IMR-90 (cell line): ENCODE measurements at regions not wholly inside any gene's neighbourhood (a gene's known extent, or its start where the extent isn't known, plus 50 kb on each side); places are given as distances from the start of the nearest gene placed in this dataset.

Experiments
- ATAC-seq: fragments of 200-7000 bp; cut with Tn5 transposase; 2 replicates; pipeline ENCODE4 v1.9.1; 2020; ENCODE audit warnings: low read depth, mild to moderate bottlenecking, moderate library complexity
- BruUV-seq: library from RNA; stranded (reverse); fragments of 400-500 nt; replicated peaks from 2 replicates; lab custom pipeline; 2021; lab: Mats Ljungman, UMichigan
- CTCF ChIA-PET: fragments of 300-600 bp; formaldehyde crosslinking; extraction: SDS; loops from one replicate; lab custom pipeline; 2021; ENCODE audit warnings: antibody characterized with exemption; lab: Yijun Ruan, JAX
- POLR2A ChIA-PET: fragments of 300-600 bp; sonication (Branson Sonifier 250); formaldehyde crosslinking; loops from one replicate; lab custom pipeline; 2022; ENCODE audit warnings: antibody characterized with exemption; ENCODE audit not compliant: unreplicated experiment; lab: Charles Lee
- DNase-seq: peaks from one replicate; pipeline ENCODE4 v3.0.0; 2013
- H2AFZ ChIP-seq: replicated peaks from 2 replicates; pipeline ENCODE3; 2013; ENCODE audit warnings: low read length, mild to moderate bottlenecking; ENCODE audit not compliant: poor library complexity
- H2AK5ac ChIP-seq: 2 replicates; pipeline ENCODE4 v1.6.1; 2013; ENCODE audit warnings: low read depth, low read length, inconsistent platforms
- H2AK9ac ChIP-seq: replicated peaks from 2 replicates; pipeline ENCODE3; 2013; ENCODE audit warnings: mild to moderate bottlenecking, low read depth, low read length, moderate library complexity; ENCODE audit not compliant: poor library complexity
- H2BK120ac ChIP-seq: 2 replicates; pipeline ENCODE4 v1.6.1; 2013; ENCODE audit warnings: low read depth, low read length, inconsistent platforms
- H2BK15ac ChIP-seq: 3 replicates; pipeline ENCODE4 v1.6.1; 2013; ENCODE audit warnings: low read depth, low read length, inconsistent platforms
- H2BK20ac ChIP-seq: 2 replicates; pipeline ENCODE4 v1.6.1; 2013; ENCODE audit warnings: low read depth, mild to moderate bottlenecking, inconsistent platforms, low read length, moderate library complexity
- H2BK5ac ChIP-seq: 2 replicates; pipeline ENCODE4 v1.6.1; 2013; ENCODE audit warnings: mild to moderate bottlenecking, low read depth, low read length, inconsistent platforms; ENCODE audit not compliant: poor library complexity, severe bottlenecking
- H3K14ac ChIP-seq: replicated peaks from 2 replicates; pipeline ENCODE4 v1.6.1; 2013; ENCODE audit warnings: low read depth, low read length, inconsistent platforms
- H3K18ac ChIP-seq: 2 replicates; pipeline ENCODE4 v1.6.1; 2013; ENCODE audit warnings: low read depth, low read length, control low read depth
- H3K23ac ChIP-seq: 2 replicates; pipeline ENCODE4 v1.6.1; 2013; ENCODE audit warnings: low read depth, low read length, inconsistent platforms
- H3K27ac ChIP-seq: 2 replicates; pipeline ENCODE4 v1.5.1; 2013; ENCODE audit warnings: mild to moderate bottlenecking, control low read depth, low read length; ENCODE audit not compliant: insufficient read depth
- H3K27me3 ChIP-seq: 2 replicates; pipeline ENCODE4 v1.6.1; 2013; ENCODE audit warnings: low read length; ENCODE audit not compliant: control insufficient read depth, insufficient read depth
- H3K36me3 ChIP-seq: 2 replicates; pipeline ENCODE4 v1.6.1; 2013; ENCODE audit warnings: low read length, mixed read lengths; ENCODE audit not compliant: control insufficient read depth, insufficient read depth
- H3K4ac ChIP-seq: 2 replicates; pipeline ENCODE4 v1.6.1; 2013; ENCODE audit warnings: low read depth, low read length, inconsistent platforms
- H3K4me1 ChIP-seq: 2 replicates; pipeline ENCODE4 v1.6.1; 2013; ENCODE audit warnings: low read length, mixed read lengths; ENCODE audit not compliant: control insufficient read depth, insufficient read depth
- H3K4me2 ChIP-seq: 2 replicates; pipeline ENCODE4 v1.6.1; 2013; ENCODE audit warnings: low read depth, mild to moderate bottlenecking, control low read depth, low read length, moderate library complexity
- H3K4me3 ChIP-seq: 2 replicates; pipeline ENCODE4 v1.5.1; 2013; ENCODE audit warnings: low read depth, mild to moderate bottlenecking, control low read depth, low read length, moderate library complexity; ENCODE audit not compliant: insufficient read depth
- H3K56ac ChIP-seq: 2 replicates; pipeline ENCODE4 v1.6.1; 2013; ENCODE audit warnings: low read length, inconsistent platforms; ENCODE audit not compliant: insufficient read depth; ENCODE audit errors: extremely low read depth
- H3K79me1 ChIP-seq, 2 experiments: 2 replicates each; pipeline ENCODE4 v1.6.1; 2013; ENCODE audit warnings: low read length in 2 of 2, inconsistent platforms in 1 of 2, low read depth in 1 of 2
- H3K9ac ChIP-seq: 2 replicates; pipeline ENCODE4 v1.6.1; 2013; ENCODE audit warnings: low read depth, low read length, control low read depth
- H3K9me1 ChIP-seq: 2 replicates; pipeline ENCODE4 v1.6.1; 2013; ENCODE audit warnings: low read length, inconsistent platforms; ENCODE audit not compliant: insufficient read depth
- H3K9me3 ChIP-seq: 2 replicates; pipeline ENCODE4 v1.6.1; 2013; ENCODE audit warnings: low read length; ENCODE audit not compliant: control insufficient read depth, insufficient read depth
- H4K20me1 ChIP-seq: 2 replicates; pipeline ENCODE4 v1.6.1; 2013; ENCODE audit warnings: low read length, inconsistent platforms; ENCODE audit not compliant: insufficient read depth
- H4K5ac ChIP-seq: 2 replicates; pipeline ENCODE4 v1.6.1; 2013; ENCODE audit warnings: mild to moderate bottlenecking, low read depth, low read length, control low read depth
- H4K8ac ChIP-seq, 2 experiments: 2 replicates each; pipeline ENCODE4 v1.6.1; 2013; ENCODE audit warnings: low read depth in 2 of 2, low read length in 2 of 2, control low read depth in 1 of 2, inconsistent platforms in 1 of 2
- H4K91ac ChIP-seq: 2 replicates; pipeline ENCODE4 v1.6.1; 2013; ENCODE audit warnings: low read depth, low read length, inconsistent platforms; ENCODE audit not compliant: insufficient read depth
- BHLHE40 ChIP-seq: fragments of 150-350 bp; IDR thresholded peaks from 2 replicates; pipeline ENCODE4 v1.6.1; 2016; ENCODE audit warnings: mild to moderate bottlenecking, low read depth, low read length
- CEBPB ChIP-seq: IDR thresholded peaks from 2 replicates; pipeline ENCODE4 v1.6.1; 2012; ENCODE audit warnings: low read depth, low read length, improper control_type of control experiment
- CHD1 ChIP-seq: IDR thresholded peaks from 2 replicates; pipeline ENCODE4 v1.6.1; 2012; ENCODE audit warnings: low read depth, low read length, improper control_type of control experiment
- CTCF ChIP-seq: conservative IDR thresholded peaks from 2 replicates; pipeline ENCODE4 v1.5.1; 2012; ENCODE audit warnings: mild to moderate bottlenecking, low read depth, low read length, improper control_type of control experiment
- FOS ChIP-seq: fragments of 150-350 bp; IDR thresholded peaks from 2 replicates; pipeline ENCODE4 v1.6.1; 2016; ENCODE audit warnings: low read depth, low read length
- MAFK ChIP-seq: IDR thresholded peaks from 2 replicates; pipeline ENCODE4 v1.6.1; 2012; ENCODE audit warnings: low read depth, low read length, improper control_type of control experiment
- MAZ ChIP-seq: IDR thresholded peaks from 2 replicates; pipeline ENCODE4 v1.6.1; 2012; ENCODE audit warnings: low read depth, mild to moderate bottlenecking, low read length, improper control_type of control experiment, moderate library complexity, borderline replicate concordance
- MXI1 ChIP-seq: IDR thresholded peaks from 2 replicates; pipeline ENCODE4 v1.6.1; 2012; ENCODE audit warnings: low read depth, mild to moderate bottlenecking, low read length, moderate library complexity, borderline replicate concordance
- NFE2L2 ChIP-seq: fragments of 150-350 bp; IDR thresholded peaks from 2 replicates; pipeline ENCODE4 v1.6.1; 2016; ENCODE audit warnings: low read depth, mild to moderate bottlenecking, low read length
- POLR2A ChIP-seq: IDR thresholded peaks from 2 replicates; pipeline ENCODE4 v1.6.1; 2012; ENCODE audit warnings: mild to moderate bottlenecking, low read depth, low read length
- RAD21 ChIP-seq: IDR thresholded peaks from 2 replicates; pipeline ENCODE4 v1.6.1; 2012; ENCODE audit warnings: low read length, improper control_type of control experiment
- RCOR1 ChIP-seq: IDR thresholded peaks from 2 replicates; pipeline ENCODE4 v1.6.1; 2012; ENCODE audit warnings: mild to moderate bottlenecking, low read length, improper control_type of control experiment; ENCODE audit not compliant: insufficient replicate concordance
- RFX5 ChIP-seq: IDR thresholded peaks from 2 replicates; pipeline ENCODE4 v1.8.0; 2012; ENCODE audit warnings: low read depth, mild to moderate bottlenecking, low read length, moderate library complexity
- SMC3 ChIP-seq: fragments of 150-350 bp; IDR thresholded peaks from 2 replicates; pipeline ENCODE4 v1.6.1; 2016; ENCODE audit warnings: low read depth, mild to moderate bottlenecking, antibody characterized with exemption, low read length, moderate library complexity
- WGBS, 2 experiments: methylation state at CpG; one replicate each; pipeline versions ENCODE4 v1.1.5 to v1.1.7; 2013; ENCODE audit warnings: missing lambda C conversion rate in 2 of 2; ENCODE audit not compliant: insufficient read length in 1 of 2; ENCODE audit errors: extremely low coverage in 2 of 2; 5-methylcytosine and 5-hydroxymethylcytosine counted together
- dilution Hi-C: fragments of 300-500 bp; cut with HindIII; formaldehyde crosslinking; loops from one replicate; pipeline ENCODE4 v1.14.3; 2018; ENCODE audit warnings: low sequenced_read_pairs; ENCODE audit not compliant: unreplicated experiment
- in situ Hi-C: fragments of 300-500 bp; cut with MboI; formaldehyde crosslinking; loops from 3 replicates; pipeline ENCODE4 v1.14.3; 2019; ENCODE audit warnings: low sequenced_read_pairs, inconsistent platforms, mixed read lengths
- intact Hi-C: fragments of 100-400 bp; cut with micrococcal nuclease; formaldehyde crosslinking; loops from 2 replicates; pipeline ENCODE4 v1.10.0; 2022
- TF ChIP-seq, protein P1 (sequence below): fragments of 150-350 bp; IDR thresholded peaks from 2 replicates; pipeline ENCODE4 v1.6.1; 2016; ENCODE audit warnings: low read depth, mild to moderate bottlenecking, low read length, moderate library complexity, borderline replicate concordance
- TF ChIP-seq, protein P2 (sequence below): fragments of 150-350 bp; IDR thresholded peaks from 2 replicates; pipeline ENCODE4 v1.6.1; 2017; ENCODE audit warnings: mild to moderate bottlenecking, antibody characterized with exemption, low read length, low read depth

GRCh38 chr5:133811168-133811567 is 157.3 kb downstream of the C5orf15 start:
- POLR2A ChIA-PET, result no interaction called here
- no peak overlapping the region for H3K4me2 ChIP-seq
- 29% methylated on average over 1 of the region's 3 CpGs; no CpG with 5 or more reads in 1 of the 2 experiments for WGBS, 2 experiments

More at GRCh38 chr5:133811168-133811567, 157.3 kb downstream of the C5orf15 start:
- no peak overlapping the region for H4K8ac ChIP-seq
- TF ChIP-seq NFE2L2 (no peak), RFX5 (no peak), RAD21 (no peak), MAZ (no peak), FOS (no peak), RCOR1 (no peak), POLR2A (no peak), MAFK (no peak), MXI1 (no peak), CTCF (no peak), CEBPB (no peak), BHLHE40 (no peak), CHD1 (no peak), SMC3 (no peak)
- TF ChIP-seq, protein P1, sequence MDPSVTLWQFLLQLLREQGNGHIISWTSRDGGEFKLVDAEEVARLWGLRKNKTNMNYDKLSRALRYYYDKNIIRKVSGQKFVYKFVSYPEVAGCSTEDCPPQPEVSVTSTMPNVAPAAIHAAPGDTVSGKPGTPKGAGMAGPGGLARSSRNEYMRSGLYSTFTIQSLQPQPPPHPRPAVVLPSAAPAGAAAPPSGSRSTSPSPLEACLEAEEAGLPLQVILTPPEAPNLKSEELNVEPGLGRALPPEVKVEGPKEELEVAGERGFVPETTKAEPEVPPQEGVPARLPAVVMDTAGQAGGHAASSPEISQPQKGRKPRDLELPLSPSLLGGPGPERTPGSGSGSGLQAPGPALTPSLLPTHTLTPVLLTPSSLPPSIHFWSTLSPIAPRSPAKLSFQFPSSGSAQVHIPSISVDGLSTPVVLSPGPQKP, result no peak
- TF ChIP-seq, protein P2, sequence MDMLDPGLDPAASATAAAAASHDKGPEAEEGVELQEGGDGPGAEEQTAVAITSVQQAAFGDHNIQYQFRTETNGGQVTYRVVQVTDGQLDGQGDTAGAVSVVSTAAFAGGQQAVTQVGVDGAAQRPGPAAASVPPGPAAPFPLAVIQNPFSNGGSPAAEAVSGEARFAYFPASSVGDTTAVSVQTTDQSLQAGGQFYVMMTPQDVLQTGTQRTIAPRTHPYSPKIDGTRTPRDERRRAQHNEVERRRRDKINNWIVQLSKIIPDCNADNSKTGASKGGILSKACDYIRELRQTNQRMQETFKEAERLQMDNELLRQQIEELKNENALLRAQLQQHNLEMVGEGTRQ, result no peak
- no peak overlapping the region for H3K23ac ChIP-seq
- no peak overlapping the region for H3K18ac ChIP-seq
- no peaks in the 10 kb centered on the region for H3K4me1 ChIP-seq
- H3K56ac ChIP-seq, result no peak overlapping the region
- dilution Hi-C loops, result no loop called here
- no peak overlapping the region for H2AK5ac ChIP-seq
- no peaks in the 10 kb centered on the region for H4K20me1 ChIP-seq
- H3K9me3 ChIP-seq, result no peaks in the 10 kb centered on the region
- H2AFZ ChIP-seq, result no peak overlapping the region
- H4K5ac ChIP-seq, result no peak overlapping the region
- ATAC-seq (no peak), DNase-seq (no peak)
- H3K27me3 ChIP-seq, result peaks cover 11% of the 10 kb centered on the region; the same call in 1 of the 2 replicates
- H3K9ac ChIP-seq, result no peak overlapping the region
- no TSS peak for BruUV-seq
- in situ Hi-C loops, result no loop called here
- H3K79me1 ChIP-seq, result no peaks in the 10 kb centered on the region
- no peak overlapping the region for H2BK20ac ChIP-seq
- H2BK5ac ChIP-seq, result no peak overlapping the region
- CTCF ChIA-PET, result no interaction called here
- H2BK120ac ChIP-seq, result no peak overlapping the region
- no peak overlapping the region for H2BK15ac ChIP-seq
- H3K9me1 ChIP-seq, result no peaks in the 10 kb centered on the region
- intact Hi-C loops, result no loop called here
- H3K14ac ChIP-seq, result no peak overlapping the region
- no peak overlapping the region for H3K27ac ChIP-seq
- no peak overlapping the region for H3K4me3 ChIP-seq
- H3K36me3 ChIP-seq, result no peaks in the 10 kb centered on the region
- H3K4ac ChIP-seq, result no peak overlapping the region
- no peak overlapping the region for H4K91ac ChIP-seq
- H2AK9ac ChIP-seq, result no peak overlapping the region
